Sigmoid colon (tissue), 3 donors: ENCODE measurements at regions not wholly inside any gene's neighbourhood (a gene's known extent, or its start where the extent isn't known, plus 50 kb on each side); places are given as distances from the start of the nearest gene placed in this dataset.

Source experiments
- POLR2A ChIP-seq, 2 donors: fragments of 450-650 bp; IDR thresholded peaks; one replicate each; pipeline ENCODE4 v1.6.1; 2016; ENCODE audit warnings: antibody characterized with exemption in 2 of 2, mild to moderate bottlenecking in 2 of 2, moderate library complexity in 2 of 2
- TF ChIP-seq, protein P1 (sequence below), 4 experiments: fragments of 450-650 bp in 3 of 4; fragments of 200-600 bp in 1 of 4; IDR thresholded peaks; one replicate each; pipeline ENCODE4 v1.5.1; 2016 to 2019; ENCODE audit warnings: antibody characterized with exemption in 4 of 4, mild to moderate bottlenecking in 3 of 4, moderate library complexity in 2 of 4

GRCh38 chr13:64256751-64257150 is 2841.1 kb upstream of the PCDH20 start:
- TF ChIP-seq POLR2A (IDR thresholded peaks at IDR 0.05): no peak
- TF ChIP-seq, protein P1, sequence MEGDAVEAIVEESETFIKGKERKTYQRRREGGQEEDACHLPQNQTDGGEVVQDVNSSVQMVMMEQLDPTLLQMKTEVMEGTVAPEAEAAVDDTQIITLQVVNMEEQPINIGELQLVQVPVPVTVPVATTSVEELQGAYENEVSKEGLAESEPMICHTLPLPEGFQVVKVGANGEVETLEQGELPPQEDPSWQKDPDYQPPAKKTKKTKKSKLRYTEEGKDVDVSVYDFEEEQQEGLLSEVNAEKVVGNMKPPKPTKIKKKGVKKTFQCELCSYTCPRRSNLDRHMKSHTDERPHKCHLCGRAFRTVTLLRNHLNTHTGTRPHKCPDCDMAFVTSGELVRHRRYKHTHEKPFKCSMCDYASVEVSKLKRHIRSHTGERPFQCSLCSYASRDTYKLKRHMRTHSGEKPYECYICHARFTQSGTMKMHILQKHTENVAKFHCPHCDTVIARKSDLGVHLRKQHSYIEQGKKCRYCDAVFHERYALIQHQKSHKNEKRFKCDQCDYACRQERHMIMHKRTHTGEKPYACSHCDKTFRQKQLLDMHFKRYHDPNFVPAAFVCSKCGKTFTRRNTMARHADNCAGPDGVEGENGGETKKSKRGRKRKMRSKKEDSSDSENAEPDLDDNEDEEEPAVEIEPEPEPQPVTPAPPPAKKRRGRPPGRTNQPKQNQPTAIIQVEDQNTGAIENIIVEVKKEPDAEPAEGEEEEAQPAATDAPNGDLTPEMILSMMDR (IDR thresholded peaks at IDR 0.05): no peak
